SK-N-SH treated with all-trans-retinoic acid at 6 μM for 48 hours (cell line): ENCODE measurements at regions not wholly inside any gene's neighbourhood (a gene's known extent, or its start where the extent isn't known, plus 50 kb on each side); places are given as distances from the start of the nearest gene placed in this dataset.

ENCODE experiments used
- ARNTL ChIP-seq: fragments of 450-650 bp; formaldehyde crosslinking; IDR thresholded peaks from 2 replicates; pipeline ENCODE4 v1.5.0; 2020; ENCODE audit warnings: low read depth, mild to moderate bottlenecking, moderate library complexity, borderline replicate concordance
- BACH2 ChIP-seq: fragments of 250-450 bp; sonication (Bioruptor Pico); IDR thresholded peaks from 2 replicates; pipeline ENCODE4 v1.9.0; 2021; ENCODE audit warnings: mild to moderate bottlenecking, borderline replicate concordance
- CREB5 ChIP-seq: fragments of 250-450 bp; sonication (Bioruptor Pico); IDR thresholded peaks from 2 replicates; pipeline ENCODE4 v1.5.1; 2020; ENCODE audit warnings: low read depth, mild to moderate bottlenecking, moderate library complexity
- CSDC2 ChIP-seq: fragments of 250-450 bp; sonication (Bioruptor Pico); IDR thresholded peaks from 2 replicates; pipeline ENCODE4 v1.5.0; 2020; ENCODE audit warnings: mild to moderate bottlenecking, moderate library complexity
- ESRRG ChIP-seq: fragments of 250-450 bp; sonication (Bioruptor Pico); IDR thresholded peaks from 2 replicates; pipeline ENCODE4 v1.6.1; 2021; ENCODE audit warnings: mild to moderate bottlenecking
- OSR1 ChIP-seq: fragments of 250-450 bp; sonication (Bioruptor Pico); IDR thresholded peaks from 2 replicates; pipeline ENCODE4 v1.8.0; 2022; ENCODE audit warnings: moderate library complexity, mild to moderate bottlenecking, inconsistent platforms
- PATZ1 ChIP-seq: fragments of 250-450 bp; sonication (Bioruptor Pico); IDR thresholded peaks from 2 replicates; pipeline ENCODE4 v1.8.0; 2020; ENCODE audit warnings: mild to moderate bottlenecking, moderate library complexity, borderline replicate concordance
- PPARA ChIP-seq: fragments of 250-450 bp; sonication (Bioruptor Pico); IDR thresholded peaks from 2 replicates; pipeline ENCODE4 v1.5.0; 2020; ENCODE audit warnings: mild to moderate bottlenecking, borderline replicate concordance
- RARB ChIP-seq: fragments of 250-450 bp; sonication (Bioruptor Pico); IDR thresholded peaks from 2 replicates; pipeline ENCODE4 v1.8.0; 2021; ENCODE audit warnings: mild to moderate bottlenecking, moderate library complexity
- SNAI2 ChIP-seq: fragments of 250-450 bp; sonication (Bioruptor Pico); IDR thresholded peaks from 2 replicates; pipeline ENCODE4 v1.5.0; 2020; ENCODE audit warnings: mild to moderate bottlenecking, moderate library complexity
- TOX ChIP-seq: fragments of 250-450 bp; sonication (Bioruptor Pico); IDR thresholded peaks from 2 replicates; pipeline ENCODE4 v1.8.0; 2021; ENCODE audit warnings: mild to moderate bottlenecking, moderate library complexity, borderline replicate concordance
- ZC3H10 ChIP-seq: fragments of 250-450 bp; sonication (Bioruptor Pico); IDR thresholded peaks from 2 replicates; pipeline ENCODE4 v1.5.1; 2021; ENCODE audit warnings: mild to moderate bottlenecking, moderate library complexity
- ZNF70 ChIP-seq: fragments of 450-650 bp; formaldehyde crosslinking; IDR thresholded peaks from 2 replicates; pipeline ENCODE4 v1.5.0; 2020; ENCODE audit warnings: mild to moderate bottlenecking, moderate library complexity

GRCh38 chr17:79508291-79508716, 102.5 kb downstream of the RBFOX3 start:
- TF ChIP-seq TOX (CRISPR knock-in tag) (no peak), CSDC2 (CRISPR knock-in tag) (no peak), ARNTL (CRISPR knock-in tag) (no peak), BACH2 (CRISPR knock-in tag) (no peak), OSR1 (no peak), PATZ1 (CRISPR knock-in tag) (no peak), ZC3H10 (no peak), ZNF70 (no peak), ESRRG (CRISPR knock-in tag) (no peak), CREB5 (CRISPR knock-in tag) (no peak), PPARA (CRISPR knock-in tag) (no peak), SNAI2 (no peak), RARB (CRISPR knock-in tag) (no peak)
